ENCODE measurements at regions not wholly inside any gene's neighbourhood (a gene's known extent, or its start where the extent isn't known, plus 50 kb on each side); places are given as distances from the start of the nearest gene placed in this dataset.

DNA sequence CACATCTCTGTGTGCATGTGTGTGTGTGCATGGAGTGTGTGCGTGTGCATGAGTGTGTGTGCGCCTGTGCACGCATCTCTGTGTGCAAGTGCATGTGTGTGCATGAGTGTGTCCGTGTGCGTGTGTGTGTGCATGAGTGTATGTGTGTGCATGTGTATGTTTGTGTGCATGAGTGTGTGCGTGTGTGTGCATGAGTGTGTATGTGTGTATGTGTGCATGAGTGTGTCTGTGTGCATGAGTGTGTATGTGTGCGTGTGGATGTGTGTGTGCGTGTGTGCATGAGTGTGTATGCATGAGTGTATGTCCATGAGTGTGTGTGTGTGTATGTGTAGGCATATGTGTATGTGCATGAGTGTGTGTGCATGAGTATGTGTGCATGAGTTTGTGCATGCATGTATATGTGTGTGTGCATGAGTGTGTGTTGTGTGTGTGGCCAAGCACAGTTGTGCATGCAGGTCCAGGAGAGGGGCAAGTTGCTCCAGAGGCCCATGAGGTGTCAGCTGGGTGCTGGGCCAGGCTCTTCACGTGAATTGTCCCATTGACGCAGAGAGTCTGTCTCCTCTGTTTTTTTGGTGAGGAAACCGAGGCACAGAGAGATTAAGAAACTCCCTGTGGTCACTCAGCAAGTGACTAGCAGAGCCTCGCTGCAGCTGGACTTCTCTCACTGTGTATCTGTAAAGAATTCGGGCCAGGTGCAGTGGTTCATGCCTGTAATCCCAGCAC is 75.5 kb downstream of the ASB1 start:
- no peak for DNase-seq
- Histone ChIP-seq H3K36me3 (replicated peaks; ENCODE audit: control insufficient read depth, insufficient read depth, low read length) (no peaks in the 10 kb centered on the region), H3K27me3 (ENCODE audit: control insufficient read depth, insufficient read depth, low read length) (no peaks in the 10 kb centered on the region), H3K4me3 (ENCODE audit: insufficient read depth, low read depth, low read length) (no peak overlapping the region)

DNA sequence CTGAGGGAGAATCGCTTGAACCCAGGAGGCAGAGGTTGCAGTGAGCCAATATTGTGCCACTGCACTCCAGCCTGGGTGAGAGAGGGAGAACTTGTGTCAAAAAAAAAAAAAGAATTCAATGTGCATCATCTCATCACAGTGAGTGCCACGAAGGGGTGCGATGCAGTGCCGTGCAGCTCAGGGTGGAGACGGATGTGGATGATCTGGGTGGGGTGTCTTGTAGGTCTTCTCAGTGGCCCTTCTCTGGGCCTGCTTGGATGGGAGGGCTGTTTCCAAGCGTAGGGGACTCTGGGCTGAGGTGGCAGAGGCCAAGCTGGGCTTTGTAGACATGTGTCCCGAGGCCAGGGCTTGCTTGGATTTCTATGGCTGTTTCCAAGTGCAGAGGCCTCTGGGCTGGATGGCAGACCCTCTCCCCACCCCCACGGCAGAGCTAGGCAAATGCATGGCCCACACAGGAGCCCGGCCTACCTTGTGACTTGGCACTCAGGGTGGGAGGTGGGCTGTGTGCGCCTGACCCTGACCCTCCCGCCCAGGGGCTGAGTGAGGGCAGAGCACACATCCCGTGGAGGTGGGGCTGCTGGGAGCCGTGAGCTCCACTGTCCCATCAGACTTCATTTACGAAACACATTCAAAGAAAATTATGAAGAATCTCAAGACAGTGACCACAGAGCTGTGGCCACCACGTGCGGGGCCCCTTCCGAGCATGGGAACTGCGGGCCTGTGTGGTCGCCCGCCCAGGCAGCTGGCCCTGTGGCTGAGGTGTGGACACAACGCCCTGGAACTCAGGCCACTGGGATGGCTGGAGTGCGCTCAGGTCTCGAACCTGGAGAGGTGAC is 76.4 kb downstream of the ASB1 start:
- peak; percentile 43 for DNase-seq
- Histone ChIP-seq H3K4me3 (ENCODE audit: insufficient read depth, low read depth, low read length) (no peak overlapping the region), H3K36me3 (replicated peaks; ENCODE audit: control insufficient read depth, insufficient read depth, low read length) (no peaks in the 10 kb centered on the region), H3K27me3 (ENCODE audit: control insufficient read depth, insufficient read depth, low read length) (no peaks in the 10 kb centered on the region)

DNA sequence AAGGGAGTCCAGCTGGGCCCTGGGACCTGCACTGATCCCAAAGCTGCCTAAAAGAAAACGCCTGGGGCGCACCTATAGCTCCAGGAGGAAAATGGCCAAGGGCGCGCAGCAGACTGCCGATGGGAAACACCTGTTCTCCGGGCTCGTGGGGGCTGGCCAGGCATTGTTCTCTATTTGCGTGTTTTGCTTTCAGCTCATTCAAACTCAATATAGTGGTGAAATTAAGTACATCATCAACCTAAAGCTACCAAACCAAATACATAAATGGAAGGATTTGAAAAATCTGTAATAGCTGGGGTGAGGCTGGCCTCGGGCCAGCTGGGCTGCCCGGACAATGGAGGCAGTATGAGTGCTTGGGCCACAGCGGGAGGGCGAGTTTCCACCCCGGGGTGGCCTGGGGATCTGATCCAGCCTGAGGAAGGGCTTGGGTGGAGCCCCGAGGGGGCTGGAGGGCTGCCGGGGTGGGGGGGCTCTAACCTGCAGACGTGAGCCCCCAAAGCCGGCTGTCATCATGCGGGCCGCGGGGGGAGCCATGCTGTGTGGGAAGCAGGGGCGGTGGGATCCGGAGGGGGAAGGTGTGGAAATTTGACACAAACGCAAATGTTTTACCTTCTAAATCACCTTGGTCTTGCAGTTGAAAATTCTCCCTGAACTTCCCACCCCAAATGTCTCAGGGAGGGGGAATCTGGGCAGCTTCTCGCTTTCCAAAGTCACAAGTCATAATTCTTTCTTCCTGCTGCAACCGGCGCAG is 77.6 kb downstream of the ASB1 start:
- DNase-seq = peak; percentile 48
- Histone ChIP-seq H3K36me3 (replicated peaks; ENCODE audit: control insufficient read depth, insufficient read depth, low read length) (no peaks in the 10 kb centered on the region), H3K27me3 (ENCODE audit: control insufficient read depth, insufficient read depth, low read length) (no peaks in the 10 kb centered on the region), H3K4me3 (ENCODE audit: insufficient read depth, low read depth, low read length) (no peak overlapping the region)

DNA sequence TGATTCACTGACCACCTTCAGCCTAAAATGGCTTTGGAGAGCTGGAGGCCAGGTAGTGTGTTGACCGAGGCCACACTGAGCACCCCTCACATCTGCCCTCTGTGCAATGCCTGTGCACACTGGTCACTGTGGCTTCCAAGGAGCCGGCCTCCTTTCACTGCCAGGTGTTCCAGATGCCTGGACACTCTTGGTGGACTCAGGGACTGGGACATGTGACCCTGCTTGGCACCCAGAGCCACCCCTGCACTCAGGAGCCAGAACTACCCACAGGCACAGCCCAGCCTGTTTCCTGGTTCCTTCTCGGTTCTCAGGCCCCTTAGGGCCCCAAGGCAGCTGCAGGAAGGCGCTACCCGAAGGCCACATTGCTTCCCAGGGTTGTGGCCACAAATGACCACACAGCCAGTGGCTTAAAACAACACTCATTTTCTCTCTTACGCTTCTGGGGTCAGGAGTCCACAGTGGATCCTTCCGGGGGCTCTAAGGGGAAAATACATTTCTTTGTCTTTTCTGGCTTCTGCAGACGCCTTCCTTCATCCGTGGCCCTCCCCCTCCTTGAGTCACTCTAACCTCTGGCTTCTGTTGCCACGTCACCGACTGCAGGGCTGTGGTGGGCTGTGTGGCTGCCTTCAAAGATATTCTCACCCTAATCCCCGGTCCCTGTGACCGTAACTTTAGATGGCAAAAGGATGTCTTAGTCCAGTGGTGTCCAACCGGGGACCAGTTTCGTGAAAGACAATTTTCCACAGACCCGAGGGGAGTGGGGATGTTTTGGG is 78.6 kb downstream of the ASB1 start:
- DNase-seq = no peak
- Histone ChIP-seq H3K4me3 (ENCODE audit: insufficient read depth, low read depth, low read length) (no peak overlapping the region), H3K27me3 (ENCODE audit: control insufficient read depth, insufficient read depth, low read length) (no peaks in the 10 kb centered on the region), H3K36me3 (replicated peaks; ENCODE audit: control insufficient read depth, insufficient read depth, low read length) (no peaks in the 10 kb centered on the region)

DNA sequence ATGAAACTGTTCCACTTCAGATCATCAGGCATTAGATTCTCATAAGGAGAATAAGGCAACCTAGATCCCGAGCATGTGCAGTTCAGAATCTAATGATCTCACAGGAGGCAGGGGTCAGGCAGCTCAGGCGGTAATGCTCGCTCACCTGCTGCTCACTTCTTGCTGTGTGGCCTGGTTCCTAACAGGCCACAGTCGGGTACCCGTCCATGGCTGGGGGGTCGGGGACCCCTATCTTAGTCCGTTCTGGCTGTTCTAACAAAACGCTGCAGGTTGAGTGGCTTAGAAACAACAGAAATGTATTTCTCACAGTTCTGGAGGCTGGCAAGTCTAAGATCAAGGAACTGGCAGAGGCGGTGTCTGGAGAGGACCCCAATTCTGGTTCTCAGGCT is 79.2 kb downstream of the ASB1 start:
- no peak overlapping the region for H3K4me3 ChIP-seq (ENCODE audit: insufficient read depth, low read depth, low read length)
- no peaks in the 10 kb centered on the region for H3K36me3 ChIP-seq (replicated peaks; ENCODE audit: control insufficient read depth, insufficient read depth, low read length)
- H3K27me3 ChIP-seq (ENCODE audit: control insufficient read depth, insufficient read depth, low read length) = no peaks in the 10 kb centered on the region
- no peak for DNase-seq

DNA sequence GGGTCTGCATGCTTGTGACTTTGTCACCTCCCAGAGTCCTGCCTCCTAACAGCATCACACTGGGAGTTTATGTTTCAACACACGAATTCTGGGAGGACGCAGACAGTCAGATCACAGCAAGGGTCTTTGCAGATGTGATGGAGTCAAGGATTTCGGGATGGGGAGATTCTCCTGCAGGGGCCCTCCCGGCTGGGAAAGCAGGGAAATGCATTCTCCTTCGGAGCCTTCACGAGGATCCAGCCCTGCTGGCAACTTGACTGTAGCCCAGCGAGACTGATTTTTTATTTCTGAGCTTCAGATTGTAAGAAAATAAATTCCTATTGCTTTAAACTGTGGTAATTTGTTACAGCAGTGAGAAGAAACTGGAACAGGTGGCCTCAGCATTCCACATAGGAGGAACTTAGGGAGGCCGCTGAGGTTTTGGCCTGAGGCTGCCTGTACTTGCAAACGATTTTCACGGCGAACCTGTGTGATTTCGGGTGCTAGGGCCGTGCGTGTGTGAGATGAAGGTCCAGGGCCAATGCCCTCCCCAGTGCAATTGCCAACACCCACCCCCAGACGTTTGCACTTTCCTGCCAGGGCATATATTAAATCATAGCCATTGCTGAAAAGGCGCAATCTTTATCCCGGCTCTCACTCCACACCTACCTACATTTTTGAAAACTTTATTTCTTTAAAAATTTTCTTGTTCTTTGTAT is 79.8 kb downstream of the ASB1 start:
- Histone ChIP-seq H3K36me3 (replicated peaks; ENCODE audit: control insufficient read depth, insufficient read depth, low read length) (no peaks in the 10 kb centered on the region), H3K27me3 (ENCODE audit: control insufficient read depth, insufficient read depth, low read length) (no peaks in the 10 kb centered on the region), H3K4me3 (ENCODE audit: insufficient read depth, low read depth, low read length) (no peak overlapping the region)
- DNase-seq = peak; percentile 48

DNA sequence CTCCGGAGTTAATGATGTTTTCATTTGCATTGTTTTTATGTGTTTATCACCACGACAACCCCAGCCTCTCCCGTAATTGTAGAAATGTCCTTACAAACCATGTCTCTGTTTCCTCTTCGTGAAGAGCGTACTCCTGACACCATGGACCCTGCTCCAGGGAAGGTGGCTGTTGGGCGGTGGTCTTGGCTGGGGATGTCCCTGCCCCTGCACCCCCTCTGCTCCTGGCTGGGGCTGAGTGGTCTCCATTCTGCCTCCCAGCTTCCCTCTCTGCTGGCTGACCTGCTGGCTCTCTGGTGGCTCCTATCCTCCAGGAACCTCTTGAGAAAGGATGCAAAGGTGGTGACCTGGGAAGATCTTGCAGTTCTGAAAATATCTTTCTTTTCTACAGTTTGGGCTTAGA is 81.1 kb downstream of the ASB1 start:
- H3K36me3 ChIP-seq (replicated peaks; ENCODE audit: control insufficient read depth, insufficient read depth, low read length) = no peaks in the 10 kb centered on the region
- H3K27me3 ChIP-seq (ENCODE audit: control insufficient read depth, insufficient read depth, low read length) = no peaks in the 10 kb centered on the region
- H3K4me3 ChIP-seq (ENCODE audit: insufficient read depth, low read depth, low read length) = no peak overlapping the region
- no peak for DNase-seq

DNA sequence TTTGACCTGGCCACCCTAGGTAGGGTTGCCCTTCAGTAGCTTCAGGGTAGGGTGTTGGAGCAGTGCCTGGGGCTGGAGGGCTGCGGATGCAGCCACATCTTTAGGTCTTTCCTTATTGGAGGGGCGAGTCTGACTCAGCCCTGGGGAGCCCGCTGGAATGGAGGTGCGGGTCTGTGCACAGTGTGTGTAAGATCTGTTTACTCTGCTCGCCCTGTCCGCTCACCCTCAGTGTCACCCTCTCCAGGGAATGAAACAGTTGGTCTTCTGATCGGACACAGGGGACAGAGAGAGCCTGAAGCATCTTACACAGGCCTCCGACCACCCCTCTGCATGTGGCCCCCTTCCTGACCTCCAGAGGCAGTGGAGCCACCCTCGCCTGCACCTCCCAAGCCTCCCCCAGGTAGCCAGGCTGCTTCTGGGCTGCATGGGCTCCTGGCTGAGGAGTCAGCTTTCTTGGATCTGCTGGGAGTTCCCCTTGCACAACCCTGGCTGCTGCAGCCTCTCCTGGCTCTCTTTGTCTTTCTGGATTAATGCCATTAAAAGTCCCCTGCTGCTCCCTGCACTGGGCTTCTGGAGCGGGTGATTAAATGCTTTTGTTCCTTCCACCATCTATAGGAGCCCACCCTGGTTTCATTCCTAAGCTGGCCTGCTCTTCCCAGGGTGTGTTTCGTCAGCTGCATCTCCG is 82.6 kb downstream of the ASB1 start:
- no peaks in the 10 kb centered on the region for H3K36me3 ChIP-seq (replicated peaks; ENCODE audit: control insufficient read depth, insufficient read depth, low read length)
- no peaks in the 10 kb centered on the region for H3K27me3 ChIP-seq (ENCODE audit: control insufficient read depth, insufficient read depth, low read length)
- peak; percentile 88 for DNase-seq
- H3K4me3 ChIP-seq (ENCODE audit: insufficient read depth, low read depth, low read length) = no peak overlapping the region

DNA sequence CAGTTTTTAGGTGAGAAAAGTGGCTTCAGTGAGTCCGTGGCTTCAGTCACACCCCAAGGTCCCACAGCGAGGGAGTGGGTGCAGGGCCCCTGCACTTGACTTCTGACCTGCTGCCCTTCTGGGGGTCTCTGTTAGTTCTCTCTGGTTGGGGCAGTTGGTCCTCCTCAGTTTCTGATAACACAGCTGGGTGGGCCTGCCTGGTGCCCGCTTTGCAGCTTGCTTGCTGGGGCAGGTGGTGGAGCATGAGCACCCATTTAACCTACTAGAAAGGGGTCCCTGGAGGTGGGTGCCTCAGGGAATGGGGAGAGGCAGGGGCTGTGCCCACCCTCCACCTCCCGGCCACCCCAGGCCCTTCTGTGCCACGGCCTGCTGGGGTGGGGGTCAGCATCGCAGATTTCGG is 83.2 kb downstream of the ASB1 start:
- no peak for DNase-seq
- no peak overlapping the region for H3K4me3 ChIP-seq (ENCODE audit: insufficient read depth, low read depth, low read length)
- H3K36me3 ChIP-seq (replicated peaks; ENCODE audit: control insufficient read depth, insufficient read depth, low read length) = no peaks in the 10 kb centered on the region
- no peaks in the 10 kb centered on the region for H3K27me3 ChIP-seq (ENCODE audit: control insufficient read depth, insufficient read depth, low read length)

DNA sequence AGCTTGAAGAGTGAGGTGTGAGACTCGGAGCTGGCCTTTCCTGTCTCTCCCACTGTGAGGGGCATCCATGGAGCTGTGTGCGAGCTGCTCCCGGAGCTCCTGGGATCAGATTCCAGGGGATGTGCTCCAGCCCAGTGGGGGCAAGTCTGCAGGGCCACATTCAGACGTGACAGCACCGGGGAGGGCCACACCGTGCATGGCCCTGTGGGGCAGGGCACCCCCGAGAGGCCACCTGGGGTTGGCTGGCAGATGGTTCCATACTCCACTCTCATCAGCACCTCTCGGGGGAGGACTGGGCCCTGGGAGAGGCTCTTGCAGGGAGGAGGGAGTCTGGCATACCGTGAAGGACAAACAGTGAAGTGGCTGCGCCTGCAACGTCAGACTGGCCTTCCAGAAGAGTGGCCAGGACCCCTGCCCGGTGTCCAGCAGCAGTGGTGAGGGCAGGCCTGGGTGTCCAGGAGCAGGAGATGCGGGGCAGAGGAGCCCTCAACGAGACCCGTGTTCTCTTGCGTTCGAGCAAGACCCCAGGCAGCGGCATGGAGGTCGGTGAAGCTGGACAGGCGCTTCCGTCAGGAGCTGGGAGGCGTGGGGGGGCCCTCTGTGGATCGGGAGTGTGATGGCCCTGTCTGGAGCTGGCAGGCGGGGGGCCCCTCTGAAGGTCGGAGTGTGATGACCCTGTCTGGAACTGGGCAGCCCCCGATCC is 84.3 kb downstream of the ASB1 start:
- Histone ChIP-seq H3K27me3 (ENCODE audit: control insufficient read depth, insufficient read depth, low read length) (no peaks in the 10 kb centered on the region), H3K4me3 (ENCODE audit: insufficient read depth, low read depth, low read length) (no peak overlapping the region), H3K36me3 (replicated peaks; ENCODE audit: control insufficient read depth, insufficient read depth, low read length) (no peaks in the 10 kb centered on the region)
- DNase-seq = peak; percentile 76

DNA sequence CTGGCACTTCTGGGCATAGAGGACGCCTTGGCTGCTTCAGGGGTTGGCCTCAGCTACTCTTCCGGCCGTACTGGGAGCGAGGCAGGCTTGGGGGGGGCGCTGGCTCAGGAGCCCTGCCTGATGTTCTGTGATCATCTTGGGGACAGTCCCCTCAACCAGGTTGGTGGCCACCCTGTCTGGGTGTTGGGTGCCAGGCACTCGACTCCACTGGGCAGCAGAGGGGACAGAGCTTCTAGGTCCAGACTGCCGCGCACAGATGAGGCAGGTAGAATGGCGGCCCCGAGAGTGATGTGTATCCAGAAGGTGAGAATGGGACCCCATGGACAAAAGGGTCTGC is 84.9 kb downstream of the ASB1 start:
- H3K36me3 ChIP-seq (replicated peaks; ENCODE audit: control insufficient read depth, insufficient read depth, low read length) = no peaks in the 10 kb centered on the region
- no peak overlapping the region for H3K4me3 ChIP-seq (ENCODE audit: insufficient read depth, low read depth, low read length)
- no peaks in the 10 kb centered on the region for H3K27me3 ChIP-seq (ENCODE audit: control insufficient read depth, insufficient read depth, low read length)
- DNase-seq = no peak

DNA sequence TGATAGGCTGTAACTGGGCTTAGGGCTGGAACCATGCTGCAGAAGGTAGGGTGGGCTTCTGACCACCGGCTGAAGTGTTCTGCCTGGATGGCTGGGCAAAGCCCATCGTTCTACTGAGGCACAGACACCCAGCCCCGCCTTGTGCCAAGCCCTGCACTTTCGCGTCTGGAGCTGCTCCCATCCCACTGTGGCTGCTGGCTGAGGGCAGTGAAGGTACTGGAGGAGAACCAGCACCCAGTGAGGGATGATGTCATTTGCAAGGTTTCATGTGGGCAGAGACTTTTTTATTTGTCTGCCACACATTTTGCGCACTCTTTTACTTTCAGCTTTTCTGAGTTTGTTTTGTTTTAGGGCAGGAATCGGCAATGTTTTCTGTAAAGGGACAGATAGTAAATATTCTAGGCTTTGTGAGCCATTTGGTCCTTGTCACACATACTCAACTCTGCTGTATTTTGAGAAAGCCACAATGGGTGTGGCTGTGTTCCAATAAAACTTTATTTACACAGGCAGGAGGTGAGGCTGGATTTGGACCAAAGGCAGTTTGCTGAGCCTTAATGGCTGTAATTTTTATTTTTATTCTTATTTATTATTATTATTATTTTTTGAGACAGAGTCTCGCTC is 85.6 kb downstream of the ASB1 start:
- no peak for DNase-seq
- H3K4me3 ChIP-seq (ENCODE audit: insufficient read depth, low read depth, low read length) = no peak overlapping the region
- no peaks in the 10 kb centered on the region for H3K36me3 ChIP-seq (replicated peaks; ENCODE audit: control insufficient read depth, insufficient read depth, low read length)
- H3K27me3 ChIP-seq (ENCODE audit: control insufficient read depth, insufficient read depth, low read length) = no peaks in the 10 kb centered on the region

DNA sequence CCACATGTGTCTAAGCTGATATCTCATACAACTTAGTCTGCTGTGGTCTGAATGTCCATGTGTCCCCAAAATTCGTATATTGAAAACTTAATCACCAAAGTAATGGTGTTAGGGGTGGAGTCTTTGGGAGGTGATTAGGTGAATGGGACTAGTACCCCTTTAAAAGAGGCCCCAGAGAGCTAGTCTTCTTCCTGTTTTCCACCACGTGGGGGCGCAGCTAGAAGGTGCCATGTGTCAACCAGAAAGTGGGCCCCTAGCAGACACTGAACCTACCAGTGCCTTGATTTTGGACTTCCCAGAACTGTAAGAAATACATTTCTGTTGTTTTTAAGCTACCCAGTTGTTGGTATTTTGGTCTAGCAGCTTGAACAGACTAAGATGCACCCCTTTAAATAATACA is 86.6 kb downstream of the ASB1 start:
- Histone ChIP-seq H3K27me3 (ENCODE audit: control insufficient read depth, insufficient read depth, low read length) (no peaks in the 10 kb centered on the region), H3K36me3 (replicated peaks; ENCODE audit: control insufficient read depth, insufficient read depth, low read length) (no peaks in the 10 kb centered on the region), H3K4me3 (ENCODE audit: insufficient read depth, low read depth, low read length) (no peak overlapping the region)
- peak; percentile 90 for DNase-seq
